ENCODE measurements at regions not wholly inside any gene's neighbourhood (a gene's known extent, or its start where the extent isn't known, plus 50 kb on each side); places are given as distances from the start of the nearest gene placed in this dataset.

GRCh38 chr15:91665212-91665611, 188.3 kb upstream of the SLCO3A1 start:
- TF ChIP-seq CTCF (IDR thresholded peaks at IDR 0.05): no peak
- TF ChIP-seq POLR2A (IDR thresholded peaks at IDR 0.05): no peak

All from heart left ventricle (tissue), 13 donors.